ENCODE measurements at regions not wholly inside any gene's neighbourhood (a gene's known extent, or its start where the extent isn't known, plus 50 kb on each side); places are given as distances from the start of the nearest gene placed in this dataset.
A peak's percentile ranks its signal among the peaks of the same experiment; 100 is the strongest.

DNA sequence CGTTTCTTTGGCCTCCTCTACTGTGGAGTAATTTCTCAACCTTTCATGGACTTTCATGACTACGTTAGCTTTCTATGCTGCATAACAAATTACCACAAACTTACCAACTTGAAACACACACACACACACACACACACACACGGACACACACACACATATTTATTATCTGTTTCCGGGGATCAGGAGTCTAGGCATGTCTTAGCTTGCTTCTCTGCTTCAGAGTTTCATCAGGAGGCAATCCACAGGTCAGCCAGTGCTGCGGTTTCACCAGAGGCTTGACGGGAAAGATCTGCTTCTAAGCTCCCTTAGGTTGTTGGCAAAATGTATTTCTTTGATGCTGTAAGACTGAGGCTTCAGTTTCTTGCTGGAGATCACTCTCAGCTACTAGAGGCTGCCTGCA lies 59.0 kb upstream of the C9orf72 start:
- no peak overlapping the region for H2BK120ac ChIP-seq (replicated peaks; ENCODE audit: low read depth, low read length)
- ChIA-PET CTCF (ENCODE audit: partially characterized antibody) (interaction anchor here (0.6 kb wide), 1 partner anchor 25 kb away, joined by 3 read pairs; no protein-coding TSS in a partner anchor), POLR2A (ENCODE audit: partially characterized antibody) (no interaction called here)
- H3K27me3 ChIP-seq (replicated peaks in 1 of 4; ENCODE audit: control insufficient read depth in 3 of 4, extremely low read depth in 1 of 4, insufficient read depth in 3 of 4, low read length in 3 of 4) = no peaks in the 10 kb centered on the region
- H4K20me1 ChIP-seq (replicated peaks in 1 of 2; ENCODE audit: control insufficient read depth in 1 of 2, insufficient read depth in 2 of 2, low read length in 2 of 2) = no peaks in the 10 kb centered on the region
- H2AFZ ChIP-seq (ENCODE audit: low read length) = peak overlapping the region; percentile 84; the same call in 1 of the 2 replicates
- H3K27ac ChIP-seq (ENCODE audit: low read depth, low read length) = no peak overlapping the region
- H3K36me3 ChIP-seq (ENCODE audit: control insufficient read depth in 2 of 4, insufficient read depth in 4 of 4, low read length in 3 of 4) = no peaks in the 10 kb centered on the region
- no peak overlapping the region for H3K4me2 ChIP-seq (ENCODE audit: insufficient read depth in 1 of 2, low read depth in 2 of 2, low read length in 2 of 2)
- H4K5ac ChIP-seq (ENCODE audit: insufficient read length, low read depth, low read length) = no peak overlapping the region
- H2BK12ac ChIP-seq (ENCODE audit: low read depth, low read length) = no peak overlapping the region
- no peak overlapping the region for H4K8ac ChIP-seq (ENCODE audit: extremely low read depth, insufficient read depth, low read length)
- no peak overlapping the region for H2AK5ac ChIP-seq (ENCODE audit: low read depth, low read length)
- no peak overlapping the region for H3K18ac ChIP-seq (ENCODE audit: extremely low read depth, low read length)
- H2BK5ac ChIP-seq (ENCODE audit: low read depth, low read length) = no peak overlapping the region
- no peak overlapping the region for H2BK20ac ChIP-seq (ENCODE audit: low read length)
- no peak overlapping the region for H3K9ac ChIP-seq (replicated peaks in 1 of 4; ENCODE audit: extremely low read depth in 1 of 4, low read depth in 3 of 4, low read length in 3 of 4)
- no peak overlapping the region for H3K23ac ChIP-seq (ENCODE audit: insufficient read length)
- H3K14ac ChIP-seq (ENCODE audit: insufficient read length) = no peak overlapping the region
- H3K79me1 ChIP-seq (ENCODE audit: low read depth, low read length) = no peaks in the 10 kb centered on the region
- 85% methylated on average over 6 of the region's 6 CpGs; no CpG with 5 or more reads in 1 of the 2 experiments for WGBS, 2 experiments (ENCODE audit: extremely low coverage in 1 of 2, insufficient coverage in 1 of 2, insufficient read length in 1 of 2, insufficient replicate concordance in 2 of 2, low coverage in 1 of 2, low lambda C conversion rate in 2 of 2, missing lambda C conversion rate in 1 of 2)
- no peak overlapping the region for H3K4ac ChIP-seq (replicated peaks; ENCODE audit: insufficient read length, low read depth, low read length)
- FAIRE-seq (no peak), DNase-seq (ENCODE audit: low read depth in 1 of 2, low spot score in 2 of 2) (no peak)
- H3K23me2 ChIP-seq (ENCODE audit: low read depth, low read length) = no peaks in the 10 kb centered on the region
- H3K56ac ChIP-seq (replicated peaks; ENCODE audit: insufficient read length, low read depth, low read length) = no peak overlapping the region
- H3K9me3 ChIP-seq (ENCODE audit: insufficient read depth in 2 of 2, low read depth in 1 of 2, low read length in 1 of 2) = no peaks in the 10 kb centered on the region
- H3K79me2 ChIP-seq (ENCODE audit: control insufficient read depth in 1 of 2, insufficient read depth in 2 of 2, low read length in 2 of 2) = no peaks in the 10 kb centered on the region
- H2BK15ac ChIP-seq (ENCODE audit: low read length) = no peak overlapping the region
- H3K4me3 ChIP-seq (ENCODE audit: extremely low read depth in 1 of 4, insufficient read depth in 2 of 4, low read depth in 3 of 4, low read length in 4 of 4) = no peak overlapping the region
- no peak overlapping the region for H4K91ac ChIP-seq (replicated peaks; ENCODE audit: insufficient read length, low read length)
- TF ChIP-seq CEBPB (IDR thresholded peaks at IDR 0.05; ENCODE audit: low read depth, low read length) (no peak), EZH2 (IDR thresholded peaks at IDR 0.05; ENCODE audit: low read depth, low read length, severe bottlenecking) (no peak), TBP (IDR thresholded peaks at IDR 0.05; ENCODE audit: low read depth, low read length) (no peak), TAF7 (optimal IDR thresholded peaks at IDR 0.05; ENCODE audit: borderline replicate concordance, low read depth, low read length) (no peak), CREB1 (IDR thresholded peaks at IDR 0.05) (no peak), SUZ12 (IDR thresholded peaks at IDR 0.05; ENCODE audit: low read length) (no peak)
- peaks cover 0 to 1% (median 0%) of the 10 kb centered on the region in 4 experiments; a peak in 2 of 7 replicates for H3K4me1 ChIP-seq (replicated peaks in 1 of 4; ENCODE audit: control insufficient read depth in 3 of 4, insufficient read depth in 4 of 4, low read length in 3 of 4)
